GM21423 (cell line): ENCODE measurements at regions not wholly inside any gene's neighbourhood (a gene's known extent, or its start where the extent isn't known, plus 50 kb on each side); places are given as distances from the start of the nearest gene placed in this dataset.
A peak's percentile ranks its signal among the peaks of the same experiment; 100 is the strongest.
"Not testable (repeated sequence)": the region's sequence is repeated elsewhere in the genome, so short reads cannot be mapped to it uniquely, and the experiment has no call there.

Source experiments
- ATAC-seq: cut with Tn5 transposase; IDR thresholded peaks from one replicate; pipeline ENCODE4 v1.9.1; 2021; ENCODE audit warnings: mild to moderate bottlenecking, moderate library complexity; ENCODE audit not compliant: unreplicated experiment

DNA sequence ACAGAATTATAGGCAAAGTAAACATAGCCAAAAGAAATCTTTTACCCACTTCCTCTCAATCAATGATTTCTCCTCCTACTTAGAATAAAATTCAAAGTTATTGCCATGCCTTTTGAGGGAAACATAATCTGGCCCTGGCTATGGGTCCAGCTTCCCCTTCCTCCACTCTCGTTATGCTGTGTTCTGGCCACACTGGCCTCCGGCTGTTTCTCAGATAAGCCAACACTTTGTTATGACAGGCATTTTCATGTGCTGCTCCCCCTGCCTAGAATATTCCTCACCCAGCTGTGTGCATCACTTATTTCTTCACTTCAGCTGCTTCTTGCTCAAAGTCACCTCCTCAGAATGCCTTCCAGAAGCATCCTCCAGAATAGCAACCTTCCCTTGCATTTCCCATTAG lies 386.6 kb upstream of the AADAT start:
- ATAC-seq: no peak

GRCh38 chr4:170465429-170465828 lies 375.7 kb upstream of the AADAT start:
- no peak for ATAC-seq

GRCh38 chr4:170464614-170465197 lies 374.9 kb upstream of the AADAT start:
- no peak for ATAC-seq

DNA sequence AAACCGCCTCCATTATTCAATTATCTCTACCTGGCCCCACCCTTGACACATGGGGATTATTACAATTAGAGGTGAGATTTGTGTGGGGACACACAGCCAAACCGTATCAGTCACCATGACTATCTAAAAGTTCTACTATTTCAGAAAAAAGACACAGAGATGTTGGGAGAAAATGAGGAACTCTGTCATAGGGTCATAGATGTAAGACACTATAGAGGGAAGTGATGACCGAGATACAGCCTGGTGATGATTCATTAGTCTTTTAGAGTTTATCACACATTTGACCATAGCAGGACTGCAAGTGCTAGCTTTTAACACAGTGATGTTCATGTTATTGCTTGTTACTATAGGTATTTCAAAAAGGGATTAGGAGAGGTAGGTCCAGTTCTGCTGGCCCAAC lies 357.0 kb upstream of the AADAT start:
- ATAC-seq: no peak

GRCh38 chr4:170441146-170441545 lies 351.4 kb upstream of the AADAT start:
- not testable (repeated sequence) for ATAC-seq

DNA sequence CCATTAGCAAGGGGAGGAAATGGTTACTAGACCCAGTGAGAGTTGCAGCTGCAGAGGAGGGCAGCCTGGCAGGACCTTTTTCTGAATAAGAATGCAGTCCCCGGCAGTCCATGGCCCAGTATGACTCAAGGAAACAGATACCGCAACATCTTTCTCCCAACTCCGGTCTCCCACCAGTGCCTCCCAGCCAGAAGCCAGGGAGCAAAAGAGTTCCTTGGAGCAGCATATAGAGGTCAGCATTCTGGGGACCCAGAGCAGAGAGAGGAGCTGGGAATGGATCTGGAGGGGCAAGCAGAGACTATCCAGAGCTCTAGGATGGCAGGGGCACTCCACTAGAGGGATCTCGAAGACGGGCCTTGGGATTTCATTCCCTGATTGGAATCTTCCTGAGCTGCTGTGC lies 339.2 kb upstream of the AADAT start:
- no peak for ATAC-seq

- no peak for ATAC-seq
These were observed 335.9 kb upstream of the AADAT start for GRCh38 chr4:170425521-170426143.

DNA sequence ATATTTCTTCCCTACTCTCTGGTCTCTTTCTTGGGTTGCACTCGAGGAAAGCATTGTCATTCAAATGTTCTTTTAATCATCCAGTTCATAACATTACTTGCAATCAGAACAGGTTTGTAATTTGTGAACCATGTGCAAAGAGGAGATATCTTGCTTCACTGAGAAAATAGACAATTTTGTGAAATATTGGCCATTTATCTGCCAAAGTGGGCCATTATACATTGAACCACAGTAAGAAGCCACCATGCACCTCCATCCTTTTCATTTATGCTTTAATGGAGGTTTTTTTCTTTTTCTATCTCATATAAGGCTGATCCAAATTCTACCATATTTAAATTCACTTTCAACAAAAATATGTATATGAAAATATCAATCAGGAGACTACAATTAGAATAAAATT lies 335.3 kb upstream of the AADAT start:
- ATAC-seq: no peak

GRCh38 chr4:170423137-170423536 lies 333.4 kb upstream of the AADAT start:
- no peak for ATAC-seq

DNA sequence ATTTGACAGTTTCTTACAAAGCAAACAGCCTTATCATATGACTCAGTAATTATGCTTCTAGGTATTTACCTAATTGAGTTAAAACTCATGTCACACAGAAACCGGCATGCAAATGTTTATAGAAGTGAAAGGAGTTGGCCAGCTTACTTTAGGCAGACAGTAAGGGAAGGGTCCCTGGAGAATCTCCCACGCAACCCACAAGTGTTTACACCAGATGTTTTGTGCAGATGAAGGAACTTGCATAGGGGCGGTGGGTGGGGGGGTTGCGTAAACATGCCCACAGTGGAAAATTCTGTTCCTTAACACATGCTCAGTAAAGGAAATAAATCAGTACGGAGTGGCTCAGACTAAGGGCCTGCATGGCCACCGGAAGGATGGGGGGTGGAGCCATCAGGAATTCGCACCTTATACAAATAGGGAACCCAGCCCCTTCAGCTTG lies 330.5 kb upstream of the AADAT start:
- ATAC-seq: peak; percentile 53

GRCh38 chr4:170414961-170415360 lies 325.2 kb upstream of the AADAT start:
- no peak for ATAC-seq

DNA sequence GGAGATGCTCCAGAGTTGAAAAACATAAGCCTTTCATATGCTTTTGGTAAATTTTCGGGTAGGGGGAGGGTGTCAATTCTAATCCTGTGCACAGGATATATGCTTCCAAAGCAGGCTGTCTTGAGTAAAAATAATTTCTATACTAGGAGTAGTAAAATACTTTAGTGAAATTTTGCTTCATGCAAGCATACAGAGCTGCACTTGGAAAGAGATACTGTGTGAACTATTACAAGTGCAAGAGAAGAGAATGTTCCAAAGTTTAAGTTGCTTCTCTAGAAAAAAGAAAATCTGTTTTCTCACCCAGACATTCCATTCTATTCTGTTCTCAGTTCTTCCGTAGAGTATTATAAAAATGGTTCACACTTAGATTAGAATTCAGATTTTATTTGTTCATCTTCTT lies 324.6 kb upstream of the AADAT start:
- ATAC-seq: no peak

- no peak for ATAC-seq
These were observed 324.2 kb upstream of the AADAT start for GRCh38 chr4:170413951-170414350.

GRCh38 chr4:170400361-170400760 lies 310.6 kb upstream of the AADAT start:
- no peak for ATAC-seq

DNA sequence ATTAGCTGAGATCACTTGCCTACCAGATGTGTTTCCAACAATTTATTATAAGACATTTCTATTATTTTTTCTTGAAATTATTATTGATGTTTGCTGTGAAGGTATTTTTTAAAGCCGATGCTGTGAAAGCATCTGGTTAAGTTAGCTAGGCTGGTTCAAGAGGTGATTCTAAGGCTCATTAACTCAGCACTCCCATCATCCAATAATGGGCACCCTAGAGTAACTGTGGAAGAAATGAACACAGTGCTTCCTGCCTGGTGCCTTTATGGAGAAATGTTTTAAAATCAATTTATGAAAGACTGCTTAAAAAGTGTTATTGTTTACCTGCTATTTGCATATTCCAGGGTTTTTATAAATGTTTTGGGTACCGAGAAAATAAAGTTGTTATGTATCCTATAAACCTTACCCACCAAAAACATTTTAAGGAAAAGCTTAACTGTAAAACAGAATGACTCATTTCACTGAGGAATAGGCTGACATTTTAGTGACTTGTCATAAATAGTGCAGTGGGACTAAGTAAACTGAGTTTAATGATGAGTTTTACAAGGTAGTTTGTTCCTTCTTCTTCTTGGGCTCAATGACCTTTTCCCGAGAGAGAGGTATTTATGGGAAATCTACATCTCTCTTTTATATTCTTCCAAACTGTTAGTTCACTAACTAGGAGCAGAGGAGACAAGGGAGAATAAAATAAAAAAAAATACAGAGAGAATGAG lies 310.0 kb upstream of the AADAT start:
- ATAC-seq: no peak

DNA sequence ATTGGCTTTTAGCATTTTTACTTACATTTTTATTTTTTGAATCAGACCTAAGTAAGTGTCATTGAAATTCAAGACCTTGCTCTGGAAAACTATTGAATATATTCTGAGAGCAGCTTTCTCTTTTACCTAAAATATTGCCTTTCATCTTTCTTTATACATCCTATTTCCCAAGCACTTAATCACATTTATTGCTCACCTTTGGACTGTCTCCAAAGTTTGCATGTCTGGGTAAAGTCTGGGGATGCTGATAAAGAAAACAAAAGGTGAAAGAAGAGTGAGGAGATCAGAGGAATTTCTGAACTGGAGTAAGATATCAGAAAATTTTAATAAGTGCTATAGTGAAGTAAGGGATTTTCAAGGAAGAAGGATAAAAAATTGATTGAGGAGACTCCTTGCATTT lies 308.5 kb upstream of the AADAT start:
- no peak for ATAC-seq

DNA sequence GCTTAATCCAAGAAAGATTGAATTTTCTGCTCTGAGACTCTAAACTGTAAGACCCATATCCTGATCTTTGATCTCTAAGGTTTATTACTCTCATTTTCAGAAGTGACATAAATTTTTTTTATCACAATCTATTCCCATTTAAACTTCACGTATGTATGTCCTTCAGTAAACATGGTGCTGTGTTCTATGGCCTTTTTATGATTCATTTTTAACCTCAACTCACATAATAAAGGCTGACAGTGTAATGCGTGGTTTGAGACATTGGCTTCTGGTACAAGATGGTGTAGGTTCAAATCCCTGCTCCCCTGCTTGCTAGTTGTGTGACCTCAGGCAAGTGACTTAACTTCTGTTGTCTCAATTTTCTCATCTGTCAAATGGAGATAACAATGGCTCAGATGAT lies 306.0 kb upstream of the AADAT start:
- no peak for ATAC-seq

DNA sequence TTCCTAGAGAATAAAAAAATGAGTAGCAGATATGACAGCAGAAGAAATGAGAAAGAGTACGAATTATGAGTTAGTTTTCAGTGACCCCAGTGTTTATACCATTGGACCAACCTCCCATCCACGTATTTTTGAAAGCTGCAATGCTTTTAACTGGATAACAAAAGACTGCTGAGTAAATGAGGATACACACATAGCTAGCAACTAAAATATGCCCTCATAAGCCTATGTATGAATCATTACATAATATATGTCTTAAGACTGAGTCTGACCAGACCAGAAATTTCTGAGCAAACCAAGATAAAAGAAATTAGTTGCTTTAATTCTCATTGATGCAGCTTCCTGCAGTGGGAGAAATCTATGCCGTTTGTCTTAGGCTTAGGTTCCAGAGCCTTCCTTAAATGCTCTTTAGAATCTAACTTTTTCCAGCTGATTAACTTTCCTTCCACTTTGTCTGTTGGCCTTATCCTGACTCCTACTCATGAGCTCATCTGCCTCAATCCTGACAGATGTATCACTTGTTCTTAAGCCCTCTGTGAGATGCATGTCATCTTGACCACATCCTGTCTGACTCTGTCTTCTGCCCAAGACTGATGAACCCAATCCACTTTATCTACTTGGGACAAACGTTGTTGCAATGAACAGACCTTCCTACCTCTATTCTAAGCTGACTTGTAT lies 301.4 kb upstream of the AADAT start:
- ATAC-seq: no peak

GRCh38 chr4:170389411-170389810 lies 299.7 kb upstream of the AADAT start:
- no peak for ATAC-seq

DNA sequence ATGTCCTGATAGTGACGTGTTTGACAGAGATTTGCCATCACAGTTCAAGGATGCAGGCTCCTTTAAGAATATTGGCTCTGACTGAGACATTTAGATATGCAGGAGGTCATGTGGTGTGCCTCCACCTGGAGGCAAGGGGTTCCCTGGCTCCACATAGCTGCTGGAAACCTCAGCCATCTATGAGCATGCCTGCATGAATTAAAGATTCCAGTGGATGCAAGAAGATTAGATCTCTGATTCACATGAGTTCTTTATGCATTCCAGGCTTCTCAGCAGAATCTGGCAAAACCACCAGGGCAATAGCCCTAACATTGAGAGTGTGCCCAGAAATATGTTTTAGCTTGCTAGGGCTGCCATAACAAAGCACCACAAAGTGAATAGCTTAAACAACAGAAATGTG lies 298.5 kb upstream of the AADAT start:
- ATAC-seq: no peak

GRCh38 chr4:170386971-170387370 lies 297.2 kb upstream of the AADAT start:
- ATAC-seq: no peak

DNA sequence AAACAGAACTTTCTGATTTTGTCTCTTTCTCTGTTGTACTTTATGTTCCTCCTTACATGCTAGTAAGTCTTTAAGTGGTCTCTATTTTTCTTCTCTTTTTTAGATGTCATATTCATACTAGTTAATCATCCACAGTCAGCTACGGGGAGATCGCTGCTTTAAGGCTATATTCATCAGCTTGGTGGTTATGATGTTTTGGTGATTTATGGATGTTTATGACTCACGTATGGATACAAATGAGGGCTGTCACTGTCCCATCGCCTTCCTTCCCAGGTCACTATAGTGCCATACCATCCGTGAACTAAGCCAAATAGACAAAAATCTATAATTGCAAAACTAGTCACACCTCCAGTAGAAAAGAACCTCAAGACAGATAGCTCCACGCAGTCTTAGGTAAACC lies 296.8 kb upstream of the AADAT start:
- no peak for ATAC-seq
